ENCODE measurements at regions not wholly inside any gene's neighbourhood (a gene's known extent, or its start where the extent isn't known, plus 50 kb on each side); places are given as distances from the start of the nearest gene placed in this dataset.

DNA sequence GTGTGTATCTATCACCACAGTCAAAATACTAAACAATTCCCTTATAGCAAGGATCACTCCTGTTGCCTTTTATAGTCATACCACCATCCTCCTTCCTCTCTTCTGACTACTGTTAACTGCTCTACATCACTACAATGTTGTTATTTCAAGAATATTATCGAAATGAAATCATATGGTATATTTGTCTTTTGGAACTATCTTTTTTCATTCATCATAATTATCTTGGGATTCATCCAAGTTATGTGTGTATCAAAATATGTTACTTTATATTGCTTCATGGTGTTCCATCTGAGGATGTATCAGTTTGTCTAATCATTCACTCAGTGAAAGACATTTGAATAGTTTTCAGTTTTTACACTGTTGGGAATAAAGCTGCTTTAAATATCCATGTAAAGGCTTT, 1423.0 kb upstream of the PIK3C3 start:
- in situ Hi-C loops (cut with HindIII; ENCODE audit: low sequenced_read_pairs) = no loop called here
- DNase-seq (ENCODE audit: low spot score) = no peak

DNA sequence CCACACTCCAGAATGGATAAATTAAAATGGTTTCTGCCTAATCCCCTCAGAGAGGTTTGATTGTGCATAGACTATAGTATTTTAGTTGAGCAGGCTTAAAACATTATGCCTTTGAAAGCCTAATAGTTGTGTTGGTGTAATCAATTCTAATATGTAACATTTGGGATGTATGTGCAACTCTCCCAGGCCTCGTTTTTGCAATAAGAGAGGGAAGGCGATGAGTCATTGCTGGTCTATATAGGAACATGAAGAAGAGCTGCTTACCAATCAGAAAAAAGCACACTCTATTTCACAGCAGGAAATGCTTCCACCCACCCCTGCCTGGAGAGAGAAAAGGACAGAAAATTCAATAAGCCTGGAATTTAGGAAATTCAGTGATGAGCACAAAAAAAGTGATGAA, 1424.0 kb upstream of the PIK3C3 start:
- DNase-seq (ENCODE audit: low spot score) = no peak
- in situ Hi-C loops (cut with HindIII; ENCODE audit: low sequenced_read_pairs) = no loop called here

DNA sequence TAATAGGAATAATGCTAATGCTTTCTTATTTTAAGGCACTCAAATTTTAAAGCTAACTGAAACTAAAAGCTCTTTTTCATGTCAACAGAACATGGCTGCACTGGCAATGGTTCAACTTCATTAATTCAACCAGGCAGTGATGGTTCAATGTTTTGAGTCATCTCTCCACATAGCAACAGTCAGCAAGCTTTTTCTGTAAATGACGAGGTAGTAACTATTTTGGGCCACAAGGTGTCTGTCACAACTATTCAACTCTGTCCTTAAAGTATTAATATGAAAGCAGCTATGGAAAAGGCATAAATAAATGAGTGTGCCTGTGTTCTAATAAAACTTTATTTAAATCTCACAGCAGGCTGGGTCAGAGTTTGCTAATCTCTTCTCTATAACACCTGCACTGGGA, 1425.6 kb upstream of the PIK3C3 start:
- DNase-seq (ENCODE audit: low spot score) = no peak
- in situ Hi-C loops (cut with HindIII; ENCODE audit: low sequenced_read_pairs) = no loop called here

DNA sequence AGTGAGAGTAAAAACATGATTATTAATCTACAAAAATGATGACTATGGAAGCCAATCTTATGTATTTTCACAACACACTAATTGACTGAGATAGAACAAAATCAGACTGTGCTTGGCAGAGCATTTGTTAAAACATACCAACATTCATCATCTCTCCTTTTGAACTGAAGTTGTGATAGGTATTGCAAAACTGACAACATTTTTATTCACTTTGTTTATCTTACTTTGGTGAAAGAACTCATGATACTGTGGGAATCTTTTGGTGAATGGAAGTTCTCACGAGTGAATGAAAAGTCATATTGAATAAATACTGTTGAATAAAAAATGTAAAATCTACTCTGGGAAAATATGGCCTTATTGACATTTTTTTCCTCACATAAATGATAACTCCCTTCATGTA, 1430.2 kb upstream of the PIK3C3 start:
- in situ Hi-C loops (cut with HindIII; ENCODE audit: low sequenced_read_pairs) = no loop called here
- DNase-seq (ENCODE audit: low spot score) = no peak

DNA sequence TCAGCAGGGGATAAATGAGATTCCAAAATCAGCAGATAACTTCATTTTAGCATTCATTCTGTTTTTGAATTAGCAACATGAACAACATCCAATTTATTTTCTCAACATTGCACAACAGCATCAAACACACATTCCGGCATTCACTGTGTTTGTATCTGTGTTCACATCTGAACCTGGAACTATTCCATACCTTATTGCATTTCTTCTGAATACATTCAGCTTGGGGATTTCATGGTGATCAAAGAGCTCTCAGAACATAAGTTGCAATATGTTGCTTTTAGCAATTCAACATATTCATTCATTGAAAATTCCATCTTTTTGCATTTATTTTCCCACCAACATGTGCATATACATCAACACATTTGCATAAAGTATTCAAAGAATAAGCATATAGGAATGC, 1431.7 kb upstream of the PIK3C3 start:
- in situ Hi-C loops (cut with HindIII; ENCODE audit: low sequenced_read_pairs) = no loop called here
- DNase-seq (ENCODE audit: low spot score) = no peak

DNA sequence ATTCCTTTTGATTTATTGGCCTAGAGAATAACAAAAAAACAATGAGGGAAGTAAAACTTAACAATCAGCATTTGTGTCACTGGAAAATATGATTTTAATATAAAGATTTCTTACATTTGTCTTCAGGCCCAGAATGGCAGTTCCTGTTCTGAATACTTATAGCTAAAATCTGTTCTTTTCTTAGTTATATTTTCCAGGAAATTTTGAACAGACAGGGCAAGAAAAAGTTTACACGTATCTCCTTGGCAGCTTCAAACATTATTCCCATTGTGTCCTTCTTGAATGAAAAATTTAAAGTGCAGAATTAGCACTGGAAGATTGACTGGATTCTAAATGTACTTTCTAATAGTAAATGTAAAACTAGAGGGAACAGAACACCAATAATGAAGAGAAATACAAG, 1454.0 kb upstream of the PIK3C3 start:
- in situ Hi-C loops (cut with HindIII; ENCODE audit: low sequenced_read_pairs) = no loop called here
- no peak for DNase-seq (ENCODE audit: low spot score)

DNA sequence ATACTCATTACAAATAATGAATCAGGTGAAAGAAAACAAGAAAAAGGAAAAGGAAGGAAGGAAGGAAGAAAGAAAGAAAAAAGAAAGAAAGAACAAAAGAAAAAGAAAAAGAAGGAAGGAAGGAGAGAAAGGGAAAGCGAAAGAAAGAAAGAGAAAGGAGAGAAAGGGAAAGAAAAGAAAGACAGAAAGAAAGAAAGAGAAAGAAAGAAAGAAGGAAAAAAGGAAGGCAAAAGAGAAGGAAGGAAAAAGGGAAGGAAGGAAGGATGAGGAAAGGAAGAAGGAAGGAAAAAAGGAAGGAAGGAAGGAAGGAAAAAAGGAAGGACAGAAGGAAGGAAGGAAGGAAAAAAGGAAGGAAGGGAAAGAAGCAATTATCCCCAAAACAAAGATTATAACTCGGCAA, 1460.4 kb upstream of the PIK3C3 start:
- no peak for DNase-seq (ENCODE audit: low spot score)
- in situ Hi-C loops (cut with HindIII; ENCODE audit: low sequenced_read_pairs) = no loop called here

DNA sequence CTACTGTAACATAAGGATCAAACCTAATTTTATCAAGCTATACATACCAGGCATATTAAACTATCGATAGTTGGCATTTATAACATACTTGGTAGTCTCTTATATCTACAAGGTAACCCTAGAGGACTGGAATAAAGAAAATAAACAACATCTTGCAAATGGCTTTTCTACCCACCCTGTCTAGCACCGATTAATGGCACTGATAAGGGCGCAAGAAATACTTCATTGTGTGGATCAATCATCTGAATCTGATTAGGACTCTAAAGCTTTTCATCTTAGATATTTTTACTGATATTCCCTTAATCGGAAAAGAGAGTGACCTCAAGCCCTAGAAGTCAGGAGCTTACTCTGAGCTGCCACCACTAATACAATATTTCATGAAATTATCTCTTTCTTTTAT, 1461.7 kb upstream of the PIK3C3 start:
- DNase-seq (ENCODE audit: low spot score) = no peak
- in situ Hi-C loops (cut with HindIII; ENCODE audit: low sequenced_read_pairs) = no loop called here

DNA sequence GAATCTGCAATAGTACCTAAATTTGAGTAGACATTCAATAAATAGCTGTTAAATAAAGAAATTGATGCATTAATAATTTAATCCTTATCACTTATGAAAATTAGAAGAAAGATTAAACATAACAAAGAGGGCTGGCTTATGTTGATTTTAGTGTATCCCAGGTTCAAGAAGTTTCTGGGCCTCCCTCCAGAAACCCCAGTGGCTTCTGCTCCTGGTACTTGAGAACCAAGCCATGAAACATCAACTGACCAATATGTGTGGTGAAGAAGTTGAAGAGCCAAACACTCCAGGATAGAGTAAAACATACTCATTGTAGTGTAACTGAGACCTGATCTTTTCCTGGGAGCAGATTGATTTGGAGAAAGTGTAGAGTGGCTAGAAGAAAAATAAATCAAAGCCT, 1465.7 kb upstream of the PIK3C3 start:
- in situ Hi-C loops (cut with HindIII; ENCODE audit: low sequenced_read_pairs) = no loop called here

DNA sequence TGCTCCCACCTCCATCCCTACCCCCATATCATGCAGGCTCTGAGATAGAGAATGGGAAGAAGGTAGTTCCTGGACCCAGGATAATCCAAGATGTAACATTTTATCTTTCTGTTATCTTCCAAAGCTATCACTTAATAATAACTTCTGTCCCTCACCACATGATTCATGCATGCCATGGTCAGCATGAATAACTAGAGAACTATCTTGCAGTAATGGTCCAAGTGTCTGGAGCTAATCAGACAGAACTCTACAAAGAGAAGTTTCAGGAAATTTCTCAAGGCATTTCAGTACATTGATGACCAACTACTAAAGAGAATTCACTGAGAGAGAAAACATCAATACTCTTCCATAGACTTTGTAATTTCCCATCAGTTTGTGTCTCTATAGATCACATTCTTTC, 1469.7 kb upstream of the PIK3C3 start:
- DNase-seq (ENCODE audit: low spot score) = no peak
- in situ Hi-C loops (cut with HindIII; ENCODE audit: low sequenced_read_pairs) = no loop called here

More for the DNA sequence above, 1465.7 kb upstream of the PIK3C3 start:
- no peak for DNase-seq (ENCODE audit: low spot score)

DNA sequence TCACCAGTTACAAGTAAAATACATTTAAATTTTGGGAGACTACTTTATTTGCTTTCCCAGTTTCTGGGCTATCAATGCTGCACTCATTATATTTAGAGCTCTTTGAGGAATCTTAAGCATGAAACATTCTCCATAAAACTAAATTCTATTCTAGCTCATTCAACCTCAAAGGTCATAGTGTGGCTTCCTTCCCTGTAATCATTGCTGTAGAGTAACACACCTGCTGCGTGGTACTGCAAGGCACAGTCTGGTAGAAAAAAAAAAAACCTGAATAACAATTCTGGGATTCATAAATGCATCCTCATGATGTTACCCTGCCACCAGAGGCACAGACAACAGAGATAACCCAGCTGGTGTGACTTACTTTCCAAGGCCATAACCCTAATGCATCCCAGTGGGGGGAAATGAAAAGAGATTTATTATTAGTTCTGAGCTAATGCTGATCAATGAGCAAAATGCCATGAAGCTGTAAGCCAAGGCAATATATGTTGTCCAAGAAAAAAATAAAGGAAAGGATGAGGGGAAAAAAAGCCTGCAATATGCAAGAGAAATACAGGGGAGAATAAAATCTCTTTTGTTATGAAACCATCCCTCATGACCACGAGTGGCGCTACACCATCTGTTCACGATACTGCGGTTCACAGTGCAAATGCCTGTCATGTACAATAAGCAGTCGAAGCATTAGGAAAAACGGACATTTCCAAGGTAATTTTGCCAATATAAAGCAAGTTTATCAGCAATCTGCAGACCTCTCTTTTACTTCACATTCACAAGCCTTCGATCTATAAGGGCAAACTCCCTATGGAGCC, 1481.6 kb upstream of the PIK3C3 start:
- peak; percentile 35 for DNase-seq (ENCODE audit: low spot score)
- in situ Hi-C loops (cut with HindIII; ENCODE audit: low sequenced_read_pairs) = no loop called here

DNA sequence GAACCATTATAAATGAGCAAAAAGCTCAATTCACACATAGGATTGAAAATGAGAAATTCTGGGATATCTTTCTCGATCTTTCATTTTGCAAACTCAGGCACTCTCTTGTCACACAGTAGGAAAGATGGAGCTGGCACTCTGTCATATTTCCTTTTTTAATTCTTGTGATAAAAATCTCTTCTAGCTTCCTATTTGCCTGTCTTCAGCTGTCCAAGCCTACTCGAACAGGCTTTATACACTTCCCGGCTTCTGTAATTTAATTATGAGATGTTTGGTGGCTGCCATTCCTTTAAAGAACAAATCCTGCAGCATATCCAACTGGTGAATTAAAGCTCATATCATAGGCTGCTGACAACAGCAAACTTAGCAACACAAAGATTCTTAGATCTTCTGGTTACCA, 1484.3 kb upstream of the PIK3C3 start:
- DNase-seq (ENCODE audit: low spot score) = peak; percentile 58
- in situ Hi-C loops (cut with HindIII; ENCODE audit: low sequenced_read_pairs) = no loop called here

DNA sequence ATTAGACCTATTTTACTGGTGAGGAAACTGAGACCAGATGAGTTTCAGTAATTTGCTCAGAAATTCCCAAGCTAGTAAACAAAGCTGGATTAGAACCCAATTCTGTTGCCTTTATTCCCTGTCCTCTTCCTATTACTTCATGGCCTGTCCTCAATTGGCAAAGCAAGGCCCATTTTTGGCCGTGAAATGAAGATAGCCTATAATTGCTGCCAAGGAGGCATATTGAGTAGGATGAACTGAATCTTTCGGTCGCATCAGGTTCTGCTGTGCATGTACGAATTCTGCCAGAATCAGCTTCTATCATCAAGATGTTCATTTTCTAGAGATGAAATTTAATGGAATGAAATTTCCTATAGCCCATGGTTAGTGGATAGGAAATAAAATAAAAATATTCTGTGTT, 1485.2 kb upstream of the PIK3C3 start:
- peak; percentile 93 for DNase-seq (ENCODE audit: low spot score)
- in situ Hi-C loops (cut with HindIII; ENCODE audit: low sequenced_read_pairs) = no loop called here

DNA sequence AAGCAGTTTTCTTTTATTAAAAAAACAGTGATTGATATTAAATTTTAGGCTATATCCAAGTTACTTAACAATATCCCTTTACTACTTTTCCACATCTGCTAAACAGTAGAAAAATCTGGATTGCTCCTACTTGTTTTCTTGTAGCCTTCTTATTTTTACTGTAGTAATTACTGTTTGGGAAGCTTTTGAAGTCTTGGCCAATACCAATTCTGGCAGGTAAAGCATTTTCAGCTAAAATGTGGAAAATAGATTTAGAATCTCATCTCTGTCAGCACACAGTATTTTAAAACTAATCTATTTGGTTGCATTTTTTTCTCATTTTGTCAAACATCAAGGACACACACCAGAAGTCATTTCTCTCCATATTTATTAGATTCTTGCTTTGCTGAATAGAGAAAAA, 1485.7 kb upstream of the PIK3C3 start:
- in situ Hi-C loops (cut with HindIII; ENCODE audit: low sequenced_read_pairs) = no loop called here
- DNase-seq (ENCODE audit: low spot score) = peak; percentile 21

DNA sequence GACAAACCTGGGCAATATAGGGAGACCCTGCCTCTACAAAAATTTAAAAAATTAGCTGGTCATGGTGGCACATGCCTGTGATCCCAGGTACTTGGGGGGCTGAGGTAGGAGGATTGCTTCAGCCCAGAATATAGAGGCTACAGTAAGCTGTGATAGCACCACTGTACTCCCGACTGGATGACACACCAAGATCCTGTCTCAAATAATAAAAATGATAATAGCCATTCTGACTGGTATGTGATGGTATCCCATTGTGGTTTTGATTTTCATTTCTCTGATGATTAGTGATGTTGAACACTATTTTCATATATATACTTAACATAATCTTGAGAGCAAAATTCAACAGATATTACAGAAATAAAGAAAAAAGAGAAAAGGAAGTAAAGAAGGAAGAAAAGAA, 1491.0 kb upstream of the PIK3C3 start:
- in situ Hi-C loops (cut with HindIII; ENCODE audit: low sequenced_read_pairs) = no loop called here

DNA sequence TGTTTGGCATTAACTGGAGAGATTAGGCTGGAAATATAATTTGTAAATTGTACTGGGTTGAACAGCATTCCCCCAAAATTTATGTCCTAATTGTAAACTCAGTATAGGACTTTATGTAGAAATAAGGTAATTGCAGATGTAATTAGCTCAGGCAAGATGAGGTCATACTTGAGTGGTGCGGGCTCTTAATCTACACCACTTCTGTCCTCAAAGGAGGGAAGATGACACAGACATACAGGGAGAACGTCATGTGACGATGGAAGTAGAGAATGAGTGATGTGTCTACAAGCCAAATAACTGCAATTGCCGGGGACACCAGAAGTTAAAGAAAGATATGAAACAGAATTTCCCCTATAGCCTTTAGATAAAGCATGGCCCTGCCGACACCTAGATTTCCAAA, 1501.1 kb upstream of the PIK3C3 start:
- no peak for DNase-seq (ENCODE audit: low spot score)
- in situ Hi-C loops (cut with HindIII; ENCODE audit: low sequenced_read_pairs) = no loop called here

More for the DNA sequence above, 1491.0 kb upstream of the PIK3C3 start:
- no peak for DNase-seq (ENCODE audit: low spot score)

DNA sequence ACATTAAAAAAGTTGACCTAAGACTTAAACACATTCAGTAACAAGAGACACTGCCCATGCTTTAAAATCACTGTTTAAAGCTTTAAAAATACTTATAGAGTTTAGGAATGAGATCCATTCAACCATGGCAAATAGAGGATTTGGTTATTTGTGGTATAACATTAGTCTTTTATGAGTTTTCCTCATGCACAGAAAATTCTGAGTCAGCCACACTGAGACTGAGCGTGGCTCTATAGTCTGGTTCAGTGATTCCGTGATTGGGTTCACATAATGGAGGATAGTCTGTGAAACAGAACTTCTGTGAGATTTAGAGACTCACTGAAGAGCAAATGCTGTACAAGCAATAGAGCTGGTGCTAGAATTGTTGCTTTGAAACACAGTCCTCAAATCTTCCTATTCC, 1502.4 kb upstream of the PIK3C3 start:
- no peak for DNase-seq (ENCODE audit: low spot score)
- in situ Hi-C loops (cut with HindIII; ENCODE audit: low sequenced_read_pairs) = no loop called here

DNA sequence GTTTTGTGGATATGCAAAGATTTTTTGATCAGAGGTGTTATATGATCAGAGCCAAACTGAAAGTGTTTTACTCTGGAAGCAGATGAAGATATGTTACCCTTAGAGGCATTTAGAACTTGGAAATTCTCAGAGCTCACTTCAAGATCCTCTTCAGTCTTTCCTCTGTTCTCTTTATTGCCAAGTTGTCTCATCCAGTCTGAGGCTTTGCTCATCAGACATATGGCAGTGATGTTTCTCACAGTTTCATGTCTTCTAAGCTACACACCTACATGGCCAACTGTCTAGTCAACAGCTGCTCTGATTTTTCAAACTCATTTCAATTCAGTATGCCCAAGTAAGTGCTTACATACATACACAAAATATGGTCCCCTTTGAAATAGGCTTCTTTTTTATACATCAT, 1504.3 kb upstream of the PIK3C3 start:
- DNase-seq (ENCODE audit: low spot score) = no peak
- in situ Hi-C loops (cut with HindIII; ENCODE audit: low sequenced_read_pairs) = no loop called here

DNA sequence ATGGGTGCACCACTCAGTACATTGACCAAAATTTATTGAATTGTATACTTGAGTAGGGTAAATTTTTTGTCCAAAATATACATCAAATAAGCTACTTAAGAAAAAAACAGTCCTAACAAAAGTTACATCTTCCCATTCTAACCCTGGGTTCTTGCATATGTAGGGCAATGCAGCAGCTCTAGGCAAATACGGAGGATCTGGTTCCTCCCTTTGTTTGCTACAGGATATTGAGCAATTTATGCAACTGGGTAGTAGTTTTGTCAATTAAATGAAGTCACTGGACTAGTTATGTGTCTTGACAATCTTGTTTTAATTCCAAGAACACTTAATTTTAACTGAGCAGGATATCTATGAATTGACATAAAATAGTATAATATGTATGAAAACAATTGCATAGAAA, 1507.2 kb upstream of the PIK3C3 start:
- DNase-seq (ENCODE audit: low spot score) = no peak
- in situ Hi-C loops (cut with HindIII; ENCODE audit: low sequenced_read_pairs) = no loop called here

DNA sequence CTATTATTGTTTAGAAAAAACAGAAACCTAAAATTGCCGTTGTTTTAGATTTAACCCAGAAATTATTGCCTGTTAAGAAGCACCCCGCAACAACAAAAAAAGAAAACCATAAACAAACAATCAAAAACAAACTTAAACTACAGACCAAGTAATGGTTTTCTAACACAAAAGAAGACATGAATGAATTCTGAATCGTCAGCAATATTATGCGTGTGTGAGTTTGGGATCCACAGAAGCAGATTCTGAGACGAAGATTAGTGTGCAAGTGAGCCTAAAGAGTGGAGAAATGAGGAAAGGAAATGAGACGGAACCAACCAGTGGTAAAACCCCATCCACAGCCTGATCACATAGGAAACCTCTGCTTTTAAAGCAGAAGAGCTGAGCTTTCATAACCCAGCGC, 1514.9 kb upstream of the PIK3C3 start:
- in situ Hi-C loops (cut with HindIII; ENCODE audit: low sequenced_read_pairs) = no loop called here
- DNase-seq (ENCODE audit: low spot score) = no peak

DNA sequence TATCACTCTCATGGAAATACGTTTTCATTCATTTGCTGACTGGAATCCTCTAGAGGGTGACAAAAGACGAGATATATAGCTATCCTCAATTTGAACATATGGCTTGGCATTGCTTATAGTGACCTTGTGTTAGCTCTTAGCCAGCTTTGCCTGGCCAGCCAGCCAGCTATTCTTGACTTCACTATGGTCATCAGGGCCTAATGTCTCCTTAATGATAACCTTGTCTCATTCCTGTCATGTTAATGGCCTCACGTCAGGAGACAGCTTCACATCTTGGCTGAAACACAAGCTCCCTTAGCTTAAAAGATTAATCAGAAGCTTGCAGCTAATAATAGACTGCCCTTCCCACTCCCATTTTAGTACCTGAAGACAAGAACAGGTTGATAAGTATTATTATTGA, 1517.5 kb upstream of the PIK3C3 start:
- no peak for DNase-seq (ENCODE audit: low spot score)
- in situ Hi-C loops (cut with HindIII; ENCODE audit: low sequenced_read_pairs) = no loop called here

Data from G401 (cell line).